CD4-positive, alpha-beta T cell (primary cell): ENCODE measurements at regions not wholly inside any gene's neighbourhood (a gene's known extent, or its start where the extent isn't known, plus 50 kb on each side); places are given as distances from the start of the nearest gene placed in this dataset.

Experiments
- ATAC-seq: fragments of 200-7000 bp; cut with Tn5 transposase; one replicate; pipeline ENCODE4 v1.10.0; 2022; ENCODE audit warnings: mild to moderate bottlenecking; ENCODE audit not compliant: poor library complexity
- CTCF ChIA-PET: fragments of 350-600 bp; sonication (Branson Sonifier 250); formaldehyde crosslinking; loops from one replicate; lab custom pipeline; 2021; ENCODE audit warnings: antibody characterized with exemption, inconsistent platforms; lab: Charles Lee
- POLR2A ChIA-PET: fragments of 350-600 bp; sonication (Branson Sonifier 250); formaldehyde crosslinking; loops from one replicate; lab custom pipeline; 2021; ENCODE audit warnings: antibody characterized with exemption, inconsistent platforms; lab: Charles Lee
- DNase-seq, 14 experiments: peaks; one replicate each; pipeline ENCODE4 v3.0.0-alpha.2; 2013 to 2020; ENCODE audit warnings: mixed read lengths in 2 of 14
- H3K27ac ChIP-seq, 2 donors: one replicate each; pipeline versions ENCODE4 v1.5.1 to v1.7.0; 2013; ENCODE audit warnings: low read length in 2 of 2, low read depth in 1 of 2, mild to moderate bottlenecking in 1 of 2
- H3K27me3 ChIP-seq, 2 experiments: 1 replicate in 1 of 2; 2 replicates in 1 of 2; pipeline versions ENCODE4 v1.6.1 to v1.7.0; 2013; ENCODE audit warnings: low read length in 2 of 2, control low read depth in 1 of 2, mild to moderate bottlenecking in 1 of 2, moderate library complexity in 1 of 2; ENCODE audit not compliant: insufficient read depth in 2 of 2, control insufficient read depth in 1 of 2
- H3K36me3 ChIP-seq: one replicate; pipeline ENCODE4 v1.6.1; 2013; ENCODE audit warnings: low read length, control low read depth; ENCODE audit not compliant: insufficient read depth
- H3K4me1 ChIP-seq: one replicate; pipeline ENCODE4 v1.6.1; 2013; ENCODE audit warnings: low read length, control low read depth; ENCODE audit not compliant: insufficient read depth
- H3K4me3 ChIP-seq: one replicate; pipeline ENCODE4 v1.5.1; 2013; ENCODE audit warnings: mild to moderate bottlenecking, low read length, moderate library complexity
- H3K9me3 ChIP-seq, 2 experiments: 1 replicate in 1 of 2; 2 replicates in 1 of 2; pipeline versions ENCODE4 v1.6.1 to v1.7.0; 2013; ENCODE audit warnings: low read length in 2 of 2, mild to moderate bottlenecking in 2 of 2, control low read depth in 1 of 2, moderate library complexity in 1 of 2; ENCODE audit not compliant: control insufficient read depth in 1 of 2, insufficient read depth in 1 of 2
- H3K27ac Mint-ChIP-seq: one replicate; pipeline ENCODE4 v1.8.0; 2020; ENCODE audit warnings: mixed read lengths
- H3K27me3 Mint-ChIP-seq: one replicate; pipeline ENCODE4 v1.8.0; 2021; ENCODE audit warnings: mixed read lengths
- H3K36me3 Mint-ChIP-seq: one replicate; pipeline ENCODE4 v1.8.0; 2021; ENCODE audit warnings: low read depth, mixed read lengths
- H3K4me1 Mint-ChIP-seq: one replicate; pipeline ENCODE4 v1.8.0; 2021; ENCODE audit warnings: low read depth, mixed read lengths
- H3K4me3 Mint-ChIP-seq: one replicate; pipeline ENCODE4 v1.8.0; 2020; ENCODE audit warnings: mild to moderate bottlenecking, mixed read lengths
- H3K9me3 Mint-ChIP-seq: one replicate; pipeline ENCODE4 v1.8.0; 2020; ENCODE audit warnings: mixed read lengths
- CTCF ChIP-seq: fragments of 200-600 bp; IDR thresholded peaks from one replicate; pipeline ENCODE4 v1.8.0; 2022; ENCODE audit warnings: antibody characterized with exemption, mild to moderate bottlenecking
- intact Hi-C, 2 experiments: fragments of 100-400 bp; cut with DNase I in 1 of 2; cut with micrococcal nuclease in 1 of 2; formaldehyde crosslinking; loops; one replicate each; pipeline versions ENCODE4 v1.15.1 to v1.9.0; 2023 to 2025; cut with DNase I, micrococcal nuclease

- peaks cover 0 to 5% of the 10 kb centered on the region in 2 experiments for H3K9me3 ChIP-seq
Observed at GRCh38 chr22:49049691-49050090, 778.0 kb downstream of the BRD1 start.

GRCh38 chr22:49048591-49048990 is 779.1 kb downstream of the BRD1 start:
- H3K4me3 ChIP-seq: no peak overlapping the region
- DNase-seq (no peak), ATAC-seq (no peak)
- ChIA-PET POLR2A (no interaction called here), CTCF (no interaction called here)
- no peak overlapping the region for H3K27ac ChIP-seq
- no peak for TF ChIP-seq CTCF
- no peaks in the 10 kb centered on the region for H3K4me1 Mint-ChIP-seq
- intact Hi-C loops: no loop called here
- H3K9me3 Mint-ChIP-seq: no peaks in the 10 kb centered on the region
- no peak overlapping the region for H3K4me3 Mint-ChIP-seq
- peaks cover 0 to 5% of the 10 kb centered on the region in 2 experiments for H3K9me3 ChIP-seq
- no peak overlapping the region for H3K27ac Mint-ChIP-seq
- peaks cover 18% of the 10 kb centered on the region for H3K27me3 Mint-ChIP-seq
- H3K36me3 ChIP-seq: no peaks in the 10 kb centered on the region
- peaks cover 7% of the 10 kb centered on the region for H3K4me1 ChIP-seq
- H3K36me3 Mint-ChIP-seq: no peaks in the 10 kb centered on the region
- H3K27me3 ChIP-seq: peaks cover 0 to 3% of the 10 kb centered on the region in 2 experiments

More at GRCh38 chr22:49049691-49050090, 778.0 kb downstream of the BRD1 start:
- no peaks in the 10 kb centered on the region for H3K4me1 Mint-ChIP-seq
- DNase-seq (peak in 1 of 14 experiments; percentile 30), ATAC-seq (no peak)
- no peak overlapping the region for H3K4me3 ChIP-seq
- CTCF ChIA-PET: no interaction called here
- H3K27me3 ChIP-seq: peaks cover 0 to 3% of the 10 kb centered on the region in 2 experiments
- H3K36me3 ChIP-seq: no peaks in the 10 kb centered on the region
- H3K9me3 Mint-ChIP-seq: no peaks in the 10 kb centered on the region
- no peak overlapping the region for H3K27ac Mint-ChIP-seq
- no peaks in the 10 kb centered on the region for H3K36me3 Mint-ChIP-seq
- peaks cover 7% of the 10 kb centered on the region for H3K4me1 ChIP-seq
- no peak overlapping the region for H3K27ac ChIP-seq
- H3K27me3 Mint-ChIP-seq: peaks cover 18% of the 10 kb centered on the region
- TF ChIP-seq CTCF: no peak
- intact Hi-C loops: loop anchor here in 1 of 2 experiments (10.0 kb wide), 1 partner anchor 675 kb away; no protein-coding TSS in a partner anchor
- POLR2A ChIA-PET: no interaction called here
- H3K4me3 Mint-ChIP-seq: no peak overlapping the region

- H3K36me3 ChIP-seq: no peaks in the 10 kb centered on the region
- H3K9me3 Mint-ChIP-seq: no peaks in the 10 kb centered on the region
- no peak overlapping the region for H3K27ac ChIP-seq
- H3K36me3 Mint-ChIP-seq: no peaks in the 10 kb centered on the region
- no peak overlapping the region for H3K27ac Mint-ChIP-seq
- ATAC-seq: no peak
- H3K9me3 ChIP-seq: peaks cover 0 to 4% of the 10 kb centered on the region in 2 experiments
- H3K4me3 Mint-ChIP-seq: no peak overlapping the region
- ChIA-PET CTCF (no interaction called here), POLR2A (no interaction called here)
- peaks cover 5% of the 10 kb centered on the region for H3K4me1 ChIP-seq
- no peak for TF ChIP-seq CTCF
- H3K27me3 ChIP-seq: peaks cover 0 to 3% of the 10 kb centered on the region in 2 experiments
- DNase-seq: no peak
- no peaks in the 10 kb centered on the region for H3K4me1 Mint-ChIP-seq
- intact Hi-C loops: no loop called here
- H3K27me3 Mint-ChIP-seq: peaks cover 24% of the 10 kb centered on the region
- H3K4me3 ChIP-seq: no peak overlapping the region
Observed at GRCh38 chr22:49047447-49047846, 780.2 kb downstream of the BRD1 start.
